Neuronal stem cell (in vitro differentiated cells): ENCODE measurements at regions not wholly inside any gene's neighbourhood (a gene's known extent, or its start where the extent isn't known, plus 50 kb on each side); places are given as distances from the start of the nearest gene placed in this dataset.

Experiments used
- DNase-seq: peaks from one replicate; pipeline ENCODE4 v3.0.0-alpha.2; 2013; ENCODE audit warnings: low spot score
- H2AFZ ChIP-seq: one replicate; pipeline ENCODE4 v1.6.1; 2013; ENCODE audit warnings: mild to moderate bottlenecking, low read length, inconsistent platforms
- H2AK5ac ChIP-seq: 2 replicates; pipeline ENCODE4 v1.6.1; 2013; ENCODE audit warnings: low read depth, mild to moderate bottlenecking, inconsistent platforms, low read length, moderate library complexity, mixed read lengths
- H2BK120ac ChIP-seq: 2 replicates; pipeline ENCODE4 v1.6.1; 2013; ENCODE audit warnings: low read depth, mild to moderate bottlenecking, inconsistent platforms, low read length, moderate library complexity, mixed read lengths
- H2BK12ac ChIP-seq: one replicate; pipeline ENCODE4 v1.6.1; 2013; ENCODE audit warnings: low read length, inconsistent platforms
- H2BK15ac ChIP-seq: 2 replicates; pipeline ENCODE4 v1.6.1; 2013; ENCODE audit warnings: mild to moderate bottlenecking, low read length, inconsistent platforms, mixed read lengths
- H2BK5ac ChIP-seq: one replicate; pipeline ENCODE4 v1.6.1; 2013; ENCODE audit warnings: inconsistent platforms, mild to moderate bottlenecking, low read length, moderate library complexity
- H3K14ac ChIP-seq: one replicate; pipeline ENCODE4 v1.6.1; 2013; ENCODE audit warnings: low read length, inconsistent platforms
- H3K18ac ChIP-seq: 2 replicates; pipeline ENCODE4 v1.6.1; 2013; ENCODE audit warnings: low read length, inconsistent platforms
- H3K23ac ChIP-seq: 2 replicates; pipeline ENCODE4 v1.6.1; 2013; ENCODE audit warnings: low read depth, mild to moderate bottlenecking, mixed read lengths, low read length, inconsistent platforms; ENCODE audit not compliant: poor library complexity
- H3K27ac ChIP-seq: replicated peaks from 3 replicates; pipeline ENCODE4 v1.5.1; 2013; ENCODE audit warnings: low read length, inconsistent platforms
- H3K27me3 ChIP-seq, 3 experiments: 2 replicates each; pipeline ENCODE4 v1.6.1; 2013; ENCODE audit warnings: low read length in 3 of 3, mild to moderate bottlenecking in 2 of 3, inconsistent platforms in 1 of 3, low read depth in 1 of 3, mixed read lengths in 1 of 3, moderate library complexity in 1 of 3; ENCODE audit not compliant: control insufficient read depth in 3 of 3, insufficient read depth in 3 of 3
- H3K36me3 ChIP-seq, 2 donors: replicated peaks in 1 of 2; 2 replicates each; pipeline ENCODE4 v1.6.1; 2013; ENCODE audit warnings: low read length in 2 of 2; ENCODE audit not compliant: control insufficient read depth in 2 of 2, insufficient read depth in 2 of 2
- H3K4ac ChIP-seq: 2 replicates; pipeline ENCODE4 v1.6.1; 2013; ENCODE audit warnings: inconsistent platforms, mild to moderate bottlenecking, low read length, moderate library complexity
- H3K4me1 ChIP-seq, 2 donors: 1 replicate in 1 of 2; 2 replicates in 1 of 2; pipeline ENCODE4 v1.6.1; 2013; ENCODE audit warnings: low read length in 2 of 2, low read depth in 1 of 2; ENCODE audit not compliant: control insufficient read depth in 2 of 2, insufficient read depth in 1 of 2
- H3K4me2 ChIP-seq: one replicate; pipeline ENCODE4 v1.6.1; 2013; ENCODE audit warnings: mild to moderate bottlenecking, low read length, inconsistent platforms; ENCODE audit not compliant: insufficient read depth, poor library complexity, severe bottlenecking
- H3K4me3 ChIP-seq, 2 donors: 2 replicates each; pipeline ENCODE4 v1.5.1; 2013; ENCODE audit warnings: low read length in 2 of 2, mild to moderate bottlenecking in 2 of 2, inconsistent platforms in 1 of 2, moderate library complexity in 1 of 2
- H3K79me1 ChIP-seq: one replicate; pipeline ENCODE4 v1.6.1; 2013; ENCODE audit warnings: low read depth, mild to moderate bottlenecking, inconsistent platforms, low read length, moderate library complexity
- H3K9ac ChIP-seq: one replicate; pipeline ENCODE4 v1.6.1; 2013; ENCODE audit warnings: mild to moderate bottlenecking, low read depth, low read length, inconsistent platforms; ENCODE audit not compliant: poor library complexity
- H3K9me3 ChIP-seq, 2 donors: replicated peaks in 1 of 2; 2 replicates each; pipeline versions ENCODE3 to v1.6.1; 2013; ENCODE audit warnings: low read length in 2 of 2, mild to moderate bottlenecking in 2 of 2, inconsistent platforms in 1 of 2, low read depth in 1 of 2, mixed read lengths in 1 of 2, moderate library complexity in 1 of 2; ENCODE audit not compliant: control insufficient read depth in 2 of 2, insufficient read depth in 1 of 2
- H4K8ac ChIP-seq: one replicate; pipeline ENCODE4 v1.6.1; 2013; ENCODE audit warnings: low read depth, mild to moderate bottlenecking, inconsistent platforms, low read length, moderate library complexity
- H4K91ac ChIP-seq: one replicate; pipeline ENCODE4 v1.6.1; 2013; ENCODE audit warnings: low read length, low read depth, mild to moderate bottlenecking, inconsistent platforms; ENCODE audit not compliant: poor library complexity
- WGBS, 2 donors: extraction: QIAGEN DNeasy Blood & Tissue Kit; methylation state at CpG; one replicate each; pipeline ENCODE4 v1.1.7; 2013; ENCODE audit warnings: missing lambda C conversion rate in 2 of 2, mixed read lengths in 1 of 2; ENCODE audit not compliant: insufficient read length in 2 of 2, insufficient replicate concordance in 1 of 2; ENCODE audit errors: extremely low coverage in 2 of 2; 5-methylcytosine and 5-hydroxymethylcytosine counted together

DNA sequence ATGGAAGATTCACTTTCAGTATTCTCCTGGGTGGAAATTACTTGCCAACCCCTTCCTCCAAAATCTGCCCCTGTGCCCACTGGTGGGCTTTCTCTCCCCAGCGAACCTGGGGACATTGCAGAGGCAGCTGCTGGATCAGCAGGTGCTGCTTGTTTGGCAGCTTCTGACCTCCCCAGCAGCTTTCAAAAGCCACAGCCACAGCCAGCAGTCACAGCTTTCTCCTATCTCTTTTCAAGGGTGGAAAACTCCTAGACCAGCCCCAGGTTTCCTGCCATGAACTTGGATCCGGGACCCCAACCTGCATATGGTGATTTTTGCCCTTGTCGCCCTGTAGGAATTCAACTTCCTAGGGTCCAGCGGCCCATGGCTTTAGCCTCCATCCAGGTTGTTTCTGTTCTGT is 330.8 kb downstream of the ADAMTS20 start:
- Histone ChIP-seq H3K9me3 (no peaks in the 10 kb centered on the region), H2AFZ (no peak overlapping the region), H3K36me3 (no peaks in the 10 kb centered on the region), H2AK5ac (no peak overlapping the region), H3K4me3 (no peak overlapping the region), H2BK15ac (no peak overlapping the region), H3K18ac (no peak overlapping the region), H4K8ac (no peak overlapping the region), H3K4me1 (no peaks in the 10 kb centered on the region), H3K79me1 (no peaks in the 10 kb centered on the region), H3K27ac (no peak overlapping the region), H2BK5ac (no peak overlapping the region), H2BK120ac (no peak overlapping the region), H3K23ac (no peak overlapping the region), H3K27me3 (no peaks in the 10 kb centered on the region), H3K14ac (no peak overlapping the region), H4K91ac (no peak overlapping the region), H3K4ac (no peak overlapping the region), H2BK12ac (no peak overlapping the region), H3K9ac (no peak overlapping the region), H3K4me2 (no peak overlapping the region)
- no CpG with 5 or more reads among the region's 4 CpGs for WGBS, 2 donors
- DNase-seq = no peak

DNA sequence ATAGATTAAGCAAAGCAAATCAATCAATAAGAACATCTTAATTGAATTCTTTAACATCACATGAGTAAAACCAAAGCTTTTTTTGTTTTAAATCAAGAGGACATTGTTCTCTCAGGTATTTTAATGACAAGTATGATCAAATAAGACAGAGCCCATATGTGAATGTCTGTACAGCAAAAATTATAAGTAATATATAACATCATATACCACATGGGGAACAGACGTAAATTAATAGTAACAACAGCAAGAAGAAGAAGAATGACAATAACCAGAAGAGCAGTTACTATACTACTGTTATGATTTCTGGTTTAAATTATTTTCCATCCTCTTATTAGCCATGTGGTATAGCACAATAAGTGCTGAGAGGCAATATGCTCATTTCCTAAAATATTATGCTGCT is 335.5 kb downstream of the ADAMTS20 start:
- H3K9me3 ChIP-seq = no peaks in the 10 kb centered on the region
- DNase-seq = no peak
- no peak overlapping the region for H3K14ac ChIP-seq
- H3K4ac ChIP-seq = no peak overlapping the region
- H4K8ac ChIP-seq = no peak overlapping the region
- H2BK120ac ChIP-seq = no peak overlapping the region
- no peaks in the 10 kb centered on the region for H3K4me1 ChIP-seq
- H3K36me3 ChIP-seq = no peaks in the 10 kb centered on the region
- no peaks in the 10 kb centered on the region for H3K79me1 ChIP-seq
- no peak overlapping the region for H3K9ac ChIP-seq
- no peak overlapping the region for H3K4me2 ChIP-seq
- H2AK5ac ChIP-seq = no peak overlapping the region
- H3K23ac ChIP-seq = no peak overlapping the region
- H2BK5ac ChIP-seq = no peak overlapping the region
- H3K27me3 ChIP-seq = no peaks in the 10 kb centered on the region
- no CpG with 5 or more reads among the region's 1 CpG for WGBS, 2 donors
- no peak overlapping the region for H3K27ac ChIP-seq
- no peak overlapping the region for H3K18ac ChIP-seq
- no peak overlapping the region for H2AFZ ChIP-seq
- H3K4me3 ChIP-seq = no peak overlapping the region
- H2BK15ac ChIP-seq = no peak overlapping the region
- no peak overlapping the region for H4K91ac ChIP-seq
- no peak overlapping the region for H2BK12ac ChIP-seq

DNA sequence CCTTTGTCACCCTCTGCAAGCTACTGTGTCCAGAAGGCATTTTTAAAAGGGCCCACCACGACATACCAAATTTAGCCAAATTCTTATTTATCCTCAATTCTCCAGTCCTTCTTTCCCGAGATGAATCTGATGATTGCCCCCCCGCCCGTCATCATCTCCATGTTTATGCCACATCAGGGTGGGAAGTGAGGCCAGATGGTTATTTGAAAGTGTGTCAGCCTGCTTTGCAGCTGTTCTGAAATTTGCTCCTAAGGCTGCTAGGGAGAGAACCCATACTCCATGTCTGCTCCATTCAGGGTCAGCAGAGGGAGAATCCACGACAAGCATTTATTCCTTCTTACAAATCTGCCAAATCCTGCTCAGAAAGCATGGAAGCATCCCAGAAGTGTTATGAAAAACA is 337.8 kb downstream of the ADAMTS20 start:
- no peak for DNase-seq
- no peak overlapping the region for H4K91ac ChIP-seq
- H4K8ac ChIP-seq = no peak overlapping the region
- no peaks in the 10 kb centered on the region for H3K79me1 ChIP-seq
- no peaks in the 10 kb centered on the region for H3K4me1 ChIP-seq
- H2BK15ac ChIP-seq = no peak overlapping the region
- no CpG with 5 or more reads among the region's 5 CpGs for WGBS, 2 donors
- no peaks in the 10 kb centered on the region for H3K9me3 ChIP-seq
- H3K23ac ChIP-seq = no peak overlapping the region
- H3K4ac ChIP-seq = no peak overlapping the region
- no peak overlapping the region for H2AK5ac ChIP-seq
- H3K9ac ChIP-seq = no peak overlapping the region
- H3K4me3 ChIP-seq = no peak overlapping the region
- H3K27ac ChIP-seq = no peak overlapping the region
- H2AFZ ChIP-seq = no peak overlapping the region
- H2BK12ac ChIP-seq = no peak overlapping the region
- no peak overlapping the region for H2BK120ac ChIP-seq
- no peak overlapping the region for H3K18ac ChIP-seq
- H3K36me3 ChIP-seq = no peaks in the 10 kb centered on the region
- H3K4me2 ChIP-seq = no peak overlapping the region
- no peak overlapping the region for H3K14ac ChIP-seq
- H2BK5ac ChIP-seq = no peak overlapping the region
- no peaks in the 10 kb centered on the region for H3K27me3 ChIP-seq

DNA sequence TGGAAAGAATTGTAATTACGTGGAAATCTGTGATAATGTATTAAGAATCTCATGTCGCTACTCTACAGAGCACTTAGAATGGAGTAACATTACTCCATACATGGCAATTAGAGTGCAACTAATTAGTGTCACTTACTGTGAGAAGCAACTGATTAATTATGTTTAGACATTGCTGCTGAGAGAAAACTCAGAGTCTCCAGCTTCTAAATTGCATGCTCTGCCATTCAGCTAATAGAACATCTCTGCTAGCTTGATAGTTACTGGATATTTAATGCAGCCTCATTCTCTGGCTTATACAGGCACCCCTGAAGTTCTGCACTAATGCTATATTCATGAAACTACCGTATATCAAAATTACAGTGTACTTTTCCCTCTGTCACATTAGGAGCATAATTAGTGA is 338.4 kb downstream of the ADAMTS20 start:
- no CpG with 5 or more reads among the region's 3 CpGs for WGBS, 2 donors
- Histone ChIP-seq H3K23ac (no peak overlapping the region), H2BK15ac (no peak overlapping the region), H2BK5ac (no peak overlapping the region), H3K27ac (no peak overlapping the region), H3K4me2 (no peak overlapping the region), H2AK5ac (no peak overlapping the region), H4K91ac (no peak overlapping the region), H3K4ac (no peak overlapping the region), H3K36me3 (no peaks in the 10 kb centered on the region), H3K4me1 (no peaks in the 10 kb centered on the region), H3K4me3 (no peak overlapping the region), H4K8ac (no peak overlapping the region), H3K27me3 (no peaks in the 10 kb centered on the region), H2AFZ (no peak overlapping the region), H3K14ac (no peak overlapping the region), H3K79me1 (no peaks in the 10 kb centered on the region), H2BK120ac (no peak overlapping the region), H3K9ac (no peak overlapping the region), H3K18ac (no peak overlapping the region), H3K9me3 (no peaks in the 10 kb centered on the region), H2BK12ac (no peak overlapping the region)
- no peak for DNase-seq
